ENCODE measurements at regions not wholly inside any gene's neighbourhood (a gene's known extent, or its start where the extent isn't known, plus 50 kb on each side); places are given as distances from the start of the nearest gene placed in this dataset.

GRCh38 chr3:38984110-38984509 is 67.6 kb downstream of the SCN11A start:
- TF ChIP-seq, protein P1, sequence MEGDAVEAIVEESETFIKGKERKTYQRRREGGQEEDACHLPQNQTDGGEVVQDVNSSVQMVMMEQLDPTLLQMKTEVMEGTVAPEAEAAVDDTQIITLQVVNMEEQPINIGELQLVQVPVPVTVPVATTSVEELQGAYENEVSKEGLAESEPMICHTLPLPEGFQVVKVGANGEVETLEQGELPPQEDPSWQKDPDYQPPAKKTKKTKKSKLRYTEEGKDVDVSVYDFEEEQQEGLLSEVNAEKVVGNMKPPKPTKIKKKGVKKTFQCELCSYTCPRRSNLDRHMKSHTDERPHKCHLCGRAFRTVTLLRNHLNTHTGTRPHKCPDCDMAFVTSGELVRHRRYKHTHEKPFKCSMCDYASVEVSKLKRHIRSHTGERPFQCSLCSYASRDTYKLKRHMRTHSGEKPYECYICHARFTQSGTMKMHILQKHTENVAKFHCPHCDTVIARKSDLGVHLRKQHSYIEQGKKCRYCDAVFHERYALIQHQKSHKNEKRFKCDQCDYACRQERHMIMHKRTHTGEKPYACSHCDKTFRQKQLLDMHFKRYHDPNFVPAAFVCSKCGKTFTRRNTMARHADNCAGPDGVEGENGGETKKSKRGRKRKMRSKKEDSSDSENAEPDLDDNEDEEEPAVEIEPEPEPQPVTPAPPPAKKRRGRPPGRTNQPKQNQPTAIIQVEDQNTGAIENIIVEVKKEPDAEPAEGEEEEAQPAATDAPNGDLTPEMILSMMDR (IDR thresholded peaks at IDR 0.05; ENCODE audit: control insufficient read depth, insufficient read depth, low read depth, low read length, missing control alignments), result no peak
- no peak overlapping the region for H3K4me3 ChIP-seq (ENCODE audit: control insufficient read depth, low read depth, low read length)
- no peak for DNase-seq (ENCODE audit: low read depth)

DNA sequence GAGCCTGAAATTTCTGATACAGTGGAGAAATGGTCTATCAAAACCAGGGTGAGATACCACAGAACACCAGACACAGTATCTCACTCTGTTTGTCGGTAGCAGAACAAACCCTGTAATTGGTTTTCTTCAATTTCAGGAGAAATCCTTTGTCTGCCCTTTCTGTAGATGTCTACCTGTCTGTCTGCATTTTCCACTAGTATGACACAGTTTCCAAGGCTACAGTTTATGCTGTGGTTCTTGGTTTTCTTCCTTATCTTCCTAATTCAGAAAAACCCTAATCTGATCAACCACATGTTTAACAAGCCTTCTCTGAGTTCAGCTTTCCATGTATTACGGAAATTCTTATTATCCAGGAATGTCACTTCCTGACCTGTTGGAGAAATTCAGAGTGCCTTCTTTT is 70.8 kb downstream of the SCN11A start:
- H3K4me3 ChIP-seq (ENCODE audit: control insufficient read depth, low read depth, low read length), result no peak overlapping the region
- no peak for DNase-seq (ENCODE audit: low read depth)
- TF ChIP-seq, protein P1 (IDR thresholded peaks at IDR 0.05; ENCODE audit: control insufficient read depth, insufficient read depth, low read depth, low read length, missing control alignments), result no peak

GRCh38 chr3:38978729-38979128 is 73.0 kb downstream of the SCN11A start:
- no peak for DNase-seq (ENCODE audit: low read depth)
- no peak overlapping the region for H3K4me3 ChIP-seq (ENCODE audit: control insufficient read depth, low read depth, low read length)
- TF ChIP-seq, protein P1 (IDR thresholded peaks at IDR 0.05; ENCODE audit: control insufficient read depth, insufficient read depth, low read depth, low read length, missing control alignments), result no peak

DNA sequence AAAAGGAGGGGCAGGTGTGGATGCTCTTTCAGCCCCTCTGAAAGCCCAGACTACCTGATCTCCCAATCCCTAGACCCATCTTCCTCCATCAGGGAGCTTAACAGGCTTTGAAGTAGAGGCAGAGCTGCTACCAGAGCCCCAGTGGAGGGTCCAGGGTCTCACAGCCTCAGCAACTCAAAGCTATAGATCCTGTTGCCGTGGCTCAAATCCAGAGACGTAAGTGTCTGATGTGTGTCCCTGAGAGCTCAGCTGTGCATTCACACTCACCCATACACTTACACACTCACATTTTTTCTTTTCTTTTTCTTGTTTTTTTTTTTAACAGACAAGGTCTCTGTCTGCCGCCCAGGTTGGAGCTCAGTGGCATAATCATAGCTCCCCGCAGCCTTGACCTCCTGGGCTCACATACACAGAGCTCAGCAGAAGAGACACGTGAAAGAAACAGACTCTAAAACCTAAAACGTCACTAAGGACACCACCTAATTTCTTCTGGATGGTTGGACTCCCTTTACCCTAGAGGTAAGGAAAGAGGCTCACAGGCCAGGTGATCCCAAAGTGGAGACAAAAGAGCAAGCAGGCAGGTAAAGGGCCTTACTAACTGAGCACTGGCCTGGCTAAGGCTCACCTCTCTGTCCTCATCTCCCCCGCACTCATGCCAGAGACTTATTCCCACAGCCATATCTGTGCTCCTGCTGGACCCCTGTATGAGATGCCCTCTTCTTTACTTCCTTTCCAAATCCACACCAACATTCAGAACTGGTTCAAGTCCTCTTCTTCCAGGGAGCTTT is 80.7 kb downstream of the SCN11A start:
- TF ChIP-seq, protein P1 (IDR thresholded peaks at IDR 0.05; ENCODE audit: control insufficient read depth, insufficient read depth, low read depth, low read length, missing control alignments), result no peak
- no peak for DNase-seq (ENCODE audit: low read depth)
- no peak overlapping the region for H3K4me3 ChIP-seq (ENCODE audit: control insufficient read depth, low read depth, low read length)

DNA sequence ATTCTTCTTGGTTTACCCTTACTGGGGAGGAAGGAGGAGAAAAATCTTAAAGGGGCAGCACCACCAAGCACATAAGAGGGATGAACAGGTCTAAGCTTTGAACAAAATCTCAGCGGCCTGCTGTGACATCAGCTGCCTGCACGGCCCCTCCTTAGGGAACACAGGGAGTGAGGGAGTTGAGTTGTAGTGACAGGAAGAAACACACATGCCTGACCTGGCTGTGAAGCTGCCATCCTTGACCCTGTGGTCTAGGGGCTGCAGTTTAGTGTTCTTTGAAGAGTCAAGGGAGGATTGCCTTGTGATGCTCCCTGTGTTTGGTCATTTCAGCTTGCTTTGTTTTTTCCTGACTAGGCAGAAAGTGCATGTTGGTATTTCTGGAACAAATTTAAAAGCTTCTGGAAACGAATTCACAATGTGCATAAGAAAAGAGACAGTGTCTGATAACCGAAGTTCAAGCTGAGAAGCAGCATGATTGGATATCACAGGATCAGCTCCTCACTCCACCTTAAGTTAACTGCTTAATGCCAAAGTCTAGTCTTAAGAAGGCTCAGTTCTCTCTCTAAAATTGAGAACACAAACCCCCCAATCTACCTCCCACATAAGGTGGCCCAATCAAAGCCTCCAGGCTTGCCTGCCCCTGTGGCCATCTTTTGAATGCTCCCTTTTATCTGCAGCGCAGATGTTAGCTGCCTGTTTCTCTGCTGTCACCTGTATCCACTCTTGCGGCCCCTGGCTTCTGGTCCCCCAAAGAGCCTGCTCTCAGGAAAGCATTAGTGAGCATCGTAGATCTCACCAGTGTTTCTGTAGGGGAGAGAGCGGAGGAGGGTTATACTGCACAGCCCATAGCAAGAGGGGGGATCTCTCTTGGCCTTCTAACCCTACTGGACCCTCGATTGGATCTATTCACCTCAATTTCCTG is 82.2 kb downstream of the SCN11A start:
- H3K4me3 ChIP-seq (ENCODE audit: control insufficient read depth, low read depth, low read length), result no peak overlapping the region
- no peak for DNase-seq (ENCODE audit: low read depth)

GRCh38 chr3:38968891-38969290 is 82.9 kb downstream of the SCN11A start:
- TF ChIP-seq, protein P1 (IDR thresholded peaks at IDR 0.05; ENCODE audit: control insufficient read depth, insufficient read depth, low read depth, low read length, missing control alignments), result no peak
- DNase-seq (ENCODE audit: low read depth), result no peak

More for the DNA sequence above, 82.2 kb downstream of the SCN11A start:
- TF ChIP-seq, protein P1 (IDR thresholded peaks at IDR 0.05; ENCODE audit: control insufficient read depth, insufficient read depth, low read depth, low read length, missing control alignments), result no peak

More at GRCh38 chr3:38968891-38969290, 82.9 kb downstream of the SCN11A start:
- no peak overlapping the region for H3K4me3 ChIP-seq (ENCODE audit: control insufficient read depth, low read depth, low read length)

All from AG09309 (cell line).